ENCODE measurements at regions not wholly inside any gene's neighbourhood (a gene's known extent, or its start where the extent isn't known, plus 50 kb on each side); places are given as distances from the start of the nearest gene placed in this dataset.

- intact Hi-C loops (cut with micrococcal nuclease): no loop called here
Measured at GRCh38 chr14:95818581-95818980, 58.1 kb upstream of the TUNAR start.

GRCh38 chr14:95817271-95817670 lies 59.4 kb upstream of the TUNAR start:
- H3K4me1 Mint-ChIP-seq: no peaks in the 10 kb centered on the region
- peaks cover 0 to 6% (median 0%) of the 10 kb centered on the region in 3 donors for H3K27me3 Mint-ChIP-seq (ENCODE audit: low read depth in 3 of 3)
- H3K4me3 Mint-ChIP-seq: no peak overlapping the region
- Histone ChIP-seq H3K79me2 (ENCODE audit: insufficient read depth, low read length) (no peaks in the 10 kb centered on the region), H3K9me3 (replicated peaks in 1 of 2; ENCODE audit: control insufficient read depth in 1 of 2, insufficient read depth in 1 of 2, low read length in 2 of 2) (no peaks in the 10 kb centered on the region), H3K27ac (ENCODE audit: low read depth in 1 of 2, low read length in 2 of 2) (no peak overlapping the region), H4K20me1 (ENCODE audit: insufficient read depth, low read length) (no peaks in the 10 kb centered on the region), H3K4me1 (ENCODE audit: control insufficient read depth in 1 of 2, insufficient read depth in 2 of 2, low read length in 2 of 2) (no peaks in the 10 kb centered on the region), H3K27me3 (ENCODE audit: control insufficient read depth in 2 of 2, insufficient read depth in 2 of 2, low read length in 2 of 2) (no peaks in the 10 kb centered on the region), H3K9ac (ENCODE audit: insufficient read depth, low read length, poor library complexity, severe bottlenecking) (no peak overlapping the region), H3K4me2 (replicated peaks; ENCODE audit: extremely low read depth, low read length, poor library complexity, severe bottlenecking) (no peak overlapping the region), H2AFZ (ENCODE audit: insufficient read depth, low read depth, low read length, poor library complexity, severe bottlenecking) (no peak overlapping the region), H3K36me3 (replicated peaks in 1 of 2; ENCODE audit: control insufficient read depth in 1 of 2, insufficient read depth in 2 of 2, low read length in 2 of 2) (no peaks in the 10 kb centered on the region), H3K4me3 (replicated peaks in 1 of 3; ENCODE audit: low read depth in 2 of 3, low read length in 3 of 3) (no peak overlapping the region)
- no peak for TF ChIP-seq CTCF (IDR thresholded peaks at IDR 0.05)
- WGBS (ENCODE audit: insufficient coverage): no CpG with 5 or more reads among the region's 2 CpGs
- intact Hi-C loops (cut with micrococcal nuclease): no loop called here
- no peak for DNase-seq
- no peaks in the 10 kb centered on the region for H3K36me3 Mint-ChIP-seq
- peaks cover 0 to 2% (median 0%) of the 10 kb centered on the region in 7 donors for H3K9me3 Mint-ChIP-seq
- H3K27ac Mint-ChIP-seq: no peak overlapping the region

More at GRCh38 chr14:95818581-95818980, 58.1 kb upstream of the TUNAR start:
- Histone ChIP-seq H3K36me3 (replicated peaks in 1 of 2; ENCODE audit: control insufficient read depth in 1 of 2, insufficient read depth in 2 of 2, low read length in 2 of 2) (no peaks in the 10 kb centered on the region), H3K9ac (ENCODE audit: insufficient read depth, low read length, poor library complexity, severe bottlenecking) (no peak overlapping the region), H4K20me1 (ENCODE audit: insufficient read depth, low read length) (no peaks in the 10 kb centered on the region), H3K79me2 (ENCODE audit: insufficient read depth, low read length) (no peaks in the 10 kb centered on the region), H3K4me2 (replicated peaks; ENCODE audit: extremely low read depth, low read length, poor library complexity, severe bottlenecking) (no peak overlapping the region), H2AFZ (ENCODE audit: insufficient read depth, low read depth, low read length, poor library complexity, severe bottlenecking) (no peak overlapping the region), H3K27me3 (ENCODE audit: control insufficient read depth in 2 of 2, insufficient read depth in 2 of 2, low read length in 2 of 2) (no peaks in the 10 kb centered on the region), H3K4me3 (replicated peaks in 1 of 3; ENCODE audit: low read depth in 2 of 3, low read length in 3 of 3) (no peak overlapping the region), H3K4me1 (ENCODE audit: control insufficient read depth in 1 of 2, insufficient read depth in 2 of 2, low read length in 2 of 2) (no peaks in the 10 kb centered on the region), H3K27ac (ENCODE audit: low read depth in 1 of 2, low read length in 2 of 2) (no peak overlapping the region), H3K9me3 (replicated peaks in 1 of 2; ENCODE audit: control insufficient read depth in 1 of 2, insufficient read depth in 1 of 2, low read length in 2 of 2) (no peaks in the 10 kb centered on the region)
- 83% methylated on average over 1 of the region's 5 CpGs for WGBS (ENCODE audit: insufficient coverage)
- Mint-ChIP-seq H3K4me3 (no peak overlapping the region), H3K9me3 (peaks cover 0 to 2% (median 0%) of the 10 kb centered on the region in 7 donors), H3K27ac (no peak overlapping the region), H3K36me3 (no peaks in the 10 kb centered on the region), H3K4me1 (no peaks in the 10 kb centered on the region), H3K27me3 (ENCODE audit: low read depth in 3 of 3) (peaks cover 0 to 10% (median 0%) of the 10 kb centered on the region in 3 donors)
- no peak for DNase-seq
- TF ChIP-seq CTCF (IDR thresholded peaks at IDR 0.05): no peak
